ENCODE measurements at regions not wholly inside any gene's neighbourhood (a gene's known extent, or its start where the extent isn't known, plus 50 kb on each side); places are given as distances from the start of the nearest gene placed in this dataset.

DNA sequence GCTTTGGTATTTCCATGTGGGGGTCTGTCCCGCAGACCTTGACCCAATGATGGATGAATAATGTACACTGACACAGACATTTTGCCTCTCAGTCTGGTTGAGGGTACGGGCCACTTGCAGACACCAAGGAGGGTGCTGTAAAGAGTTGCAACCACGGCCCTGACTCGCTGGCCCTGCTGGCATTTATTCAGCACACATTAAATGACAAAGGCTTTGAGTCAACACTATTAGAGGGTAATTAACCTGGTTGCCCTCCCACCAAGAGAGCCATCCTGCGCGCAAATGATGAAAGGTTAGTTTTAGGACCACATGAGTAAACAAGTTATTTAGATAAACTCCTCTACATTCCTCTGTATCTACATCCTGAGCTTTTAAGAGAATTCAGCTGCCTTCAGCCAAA is 308.9 kb upstream of the MMS22L start:
- no peak for DNase-seq
- no peak for ATAC-seq (ENCODE audit: low read depth in 2 of 2)
- H3K4me1 ChIP-seq (ENCODE audit: control insufficient read depth, insufficient read depth, low read length, poor library complexity, severe bottlenecking): no peaks in the 10 kb centered on the region
- Mint-ChIP-seq H3K27me3 (no peaks in the 10 kb centered on the region), H3K4me1 (no peaks in the 10 kb centered on the region), H3K36me3 (no peaks in the 10 kb centered on the region), H3K27ac (no peak overlapping the region), H3K4me3 (no peak overlapping the region), H3K9me3 (peaks cover 0 to 6% (median 2%) of the 10 kb centered on the region in 7 donors)
- H3K27me3 ChIP-seq (ENCODE audit: control insufficient read depth, insufficient read depth, low read length): no peaks in the 10 kb centered on the region
- H3K9me3 ChIP-seq (ENCODE audit: control insufficient read depth in 2 of 2, low read length in 2 of 2): no peaks in the 10 kb centered on the region
- H3K4me3 ChIP-seq (ENCODE audit: low read depth, low read length): no peak overlapping the region
- no peaks in the 10 kb centered on the region for H3K36me3 ChIP-seq (ENCODE audit: control insufficient read depth, insufficient read depth, low read length)
- no peak overlapping the region for H3K27ac ChIP-seq (ENCODE audit: insufficient read depth, low read length, poor library complexity, severe bottlenecking)

DNA sequence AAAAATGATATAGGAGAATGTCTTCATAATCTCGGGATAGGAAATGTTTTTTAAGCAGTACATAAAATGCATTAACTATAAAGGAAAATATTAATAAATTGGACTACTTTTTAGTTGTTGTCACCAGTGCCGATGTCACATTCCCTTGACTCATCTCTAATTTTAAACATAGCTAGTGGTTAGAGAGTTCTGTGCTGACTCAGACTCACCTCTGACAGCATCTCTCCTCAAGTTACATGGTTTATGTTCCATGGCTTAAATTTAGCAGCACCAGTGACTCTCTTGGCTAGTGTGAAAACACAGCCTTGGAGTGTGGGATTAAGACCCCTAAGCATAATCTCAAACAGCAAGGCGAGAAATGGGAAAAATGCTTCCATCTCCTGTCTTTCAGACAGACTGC is 311.8 kb upstream of the MMS22L start:
- Histone ChIP-seq H3K27ac (ENCODE audit: insufficient read depth, low read length, poor library complexity, severe bottlenecking) (no peak overlapping the region), H3K4me3 (ENCODE audit: low read depth, low read length) (no peak overlapping the region), H3K9me3 (ENCODE audit: control insufficient read depth in 2 of 2, low read length in 2 of 2) (no peaks in the 10 kb centered on the region), H3K4me1 (ENCODE audit: control insufficient read depth, insufficient read depth, low read length, poor library complexity, severe bottlenecking) (no peaks in the 10 kb centered on the region), H3K27me3 (ENCODE audit: control insufficient read depth, insufficient read depth, low read length) (no peaks in the 10 kb centered on the region), H3K36me3 (ENCODE audit: control insufficient read depth, insufficient read depth, low read length) (no peaks in the 10 kb centered on the region)
- Mint-ChIP-seq H3K4me3 (no peak overlapping the region), H3K9me3 (peaks cover 0 to 10% (median 1%) of the 10 kb centered on the region in 7 donors), H3K4me1 (no peaks in the 10 kb centered on the region), H3K27ac (no peak overlapping the region), H3K36me3 (no peaks in the 10 kb centered on the region), H3K27me3 (no peaks in the 10 kb centered on the region)
- DNase-seq: no peak
- ATAC-seq (ENCODE audit: low read depth in 2 of 2): no peak

DNA sequence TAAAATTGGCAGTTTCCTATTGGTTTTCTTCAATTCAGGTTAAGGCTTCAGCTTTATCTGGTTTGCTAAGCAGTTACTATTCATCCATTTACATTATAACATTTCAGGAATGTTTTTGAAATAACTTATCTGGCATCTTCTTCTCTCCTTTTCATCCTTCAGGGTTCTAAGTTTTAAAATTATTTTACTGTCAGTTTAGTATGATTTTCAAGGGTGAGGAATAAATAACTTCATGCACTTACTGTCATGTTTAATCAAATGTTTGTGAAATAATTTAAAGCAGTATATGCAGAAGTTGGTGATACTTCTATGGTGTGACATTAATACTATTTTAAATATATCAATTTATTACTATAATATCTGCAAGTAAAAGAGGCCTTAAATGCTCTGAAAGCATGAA is 338.1 kb upstream of the MMS22L start:
- Mint-ChIP-seq H3K9me3 (peaks cover 0 to 16% (median 3%) of the 10 kb centered on the region in 7 donors), H3K4me1 (no peaks in the 10 kb centered on the region)
- H3K4me3 ChIP-seq (ENCODE audit: low read depth, low read length): no peak overlapping the region

DNA sequence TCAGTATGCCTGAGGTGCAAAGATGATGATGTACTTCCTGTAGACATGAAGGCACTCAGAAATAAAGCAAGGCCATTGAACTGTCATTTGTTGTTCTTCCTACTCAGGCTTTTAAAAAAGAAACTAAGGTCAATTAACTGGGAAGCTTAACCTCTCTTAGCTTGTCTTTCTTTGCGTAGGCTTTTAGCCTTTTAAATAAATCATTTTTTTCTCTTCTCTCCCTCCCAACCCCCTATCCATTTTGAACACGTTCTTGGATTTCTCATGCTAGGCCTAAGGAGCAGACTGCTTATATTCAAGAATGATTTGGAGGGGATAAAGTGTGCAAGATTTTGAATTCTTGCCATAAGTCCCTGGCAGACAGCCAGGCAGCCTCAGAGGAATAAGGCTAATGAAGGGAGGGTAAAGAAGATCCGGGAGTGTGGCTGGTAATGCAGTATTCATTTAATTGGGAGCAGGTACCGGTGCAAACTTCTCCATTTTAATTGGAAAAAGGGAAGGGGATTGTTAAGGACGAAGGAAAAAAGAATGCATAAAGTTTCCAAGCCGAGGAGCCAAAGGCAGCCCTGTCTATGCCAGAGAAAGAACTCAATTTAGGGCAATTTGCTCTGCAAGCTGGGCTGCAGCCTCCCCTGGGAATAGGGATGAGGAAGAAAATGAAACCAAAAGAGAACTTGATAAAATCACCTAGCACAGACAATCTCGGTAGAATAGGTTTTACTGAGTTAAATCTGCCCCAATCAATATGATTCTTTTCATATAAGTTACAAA is 343.8 kb upstream of the MMS22L start:
- no peaks in the 10 kb centered on the region for H3K27me3 Mint-ChIP-seq
- H3K4me1 ChIP-seq (ENCODE audit: control insufficient read depth, insufficient read depth, low read length, poor library complexity, severe bottlenecking): no peaks in the 10 kb centered on the region
- H3K27ac ChIP-seq (ENCODE audit: insufficient read depth, low read length, poor library complexity, severe bottlenecking): no peak overlapping the region
- no peaks in the 10 kb centered on the region for H3K36me3 Mint-ChIP-seq
- H3K4me1 Mint-ChIP-seq: no peaks in the 10 kb centered on the region
- no peaks in the 10 kb centered on the region for H3K36me3 ChIP-seq (ENCODE audit: control insufficient read depth, insufficient read depth, low read length)
- no peak overlapping the region for H3K4me3 Mint-ChIP-seq
- DNase-seq (no peak), ATAC-seq (ENCODE audit: low read depth in 2 of 2) (no peak)
- H3K9me3 Mint-ChIP-seq: peaks cover 0 to 5% (median 1%) of the 10 kb centered on the region in 7 donors
- H3K27ac Mint-ChIP-seq: no peak overlapping the region
- H3K4me3 ChIP-seq (ENCODE audit: low read depth, low read length): no peak overlapping the region
- no peaks in the 10 kb centered on the region for H3K9me3 ChIP-seq (ENCODE audit: control insufficient read depth in 2 of 2, low read length in 2 of 2)
- no peaks in the 10 kb centered on the region for H3K27me3 ChIP-seq (ENCODE audit: control insufficient read depth, insufficient read depth, low read length)

More for the DNA sequence above, 338.1 kb upstream of the MMS22L start:
- no peaks in the 10 kb centered on the region for H3K36me3 Mint-ChIP-seq
- Histone ChIP-seq H3K27me3 (ENCODE audit: control insufficient read depth, insufficient read depth, low read length) (no peaks in the 10 kb centered on the region), H3K9me3 (ENCODE audit: control insufficient read depth in 2 of 2, low read length in 2 of 2) (no peaks in the 10 kb centered on the region), H3K36me3 (ENCODE audit: control insufficient read depth, insufficient read depth, low read length) (no peaks in the 10 kb centered on the region), H3K27ac (ENCODE audit: insufficient read depth, low read length, poor library complexity, severe bottlenecking) (no peak overlapping the region), H3K4me1 (ENCODE audit: control insufficient read depth, insufficient read depth, low read length, poor library complexity, severe bottlenecking) (no peaks in the 10 kb centered on the region)
- no peak overlapping the region for H3K4me3 Mint-ChIP-seq
- no peak overlapping the region for H3K27ac Mint-ChIP-seq
- ATAC-seq (ENCODE audit: low read depth in 2 of 2) (no peak), DNase-seq (no peak)
- H3K27me3 Mint-ChIP-seq: no peaks in the 10 kb centered on the region

DNA sequence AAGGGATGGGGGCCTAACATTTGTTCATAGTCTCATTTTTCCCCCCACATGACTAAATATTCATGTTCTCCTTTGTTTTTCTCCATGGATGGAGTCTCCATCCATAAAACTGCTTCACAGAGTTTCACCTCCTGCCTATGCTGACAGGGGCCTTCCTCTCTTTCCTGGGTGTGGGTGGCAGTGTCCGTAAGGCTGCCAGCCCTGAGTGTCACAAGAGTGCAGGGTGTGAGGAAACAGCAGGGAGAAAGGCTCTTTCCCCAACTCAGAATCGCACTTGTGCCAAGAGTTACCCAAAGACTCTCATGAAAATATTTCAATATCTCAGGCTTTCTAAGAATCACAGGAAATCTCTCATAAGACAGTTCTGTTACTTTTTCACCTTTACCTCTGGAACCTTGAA is 346.2 kb upstream of the MMS22L start:
- no peak overlapping the region for H3K4me3 ChIP-seq (ENCODE audit: low read depth, low read length)
- Mint-ChIP-seq H3K4me3 (no peak overlapping the region), H3K4me1 (no peaks in the 10 kb centered on the region), H3K27me3 (no peaks in the 10 kb centered on the region), H3K27ac (no peak overlapping the region), H3K9me3 (peaks cover 0 to 2% (median 0%) of the 10 kb centered on the region in 7 donors), H3K36me3 (no peaks in the 10 kb centered on the region)
- DNase-seq (no peak), ATAC-seq (ENCODE audit: low read depth in 2 of 2) (no peak)
- H3K36me3 ChIP-seq (ENCODE audit: control insufficient read depth, insufficient read depth, low read length): no peaks in the 10 kb centered on the region
- H3K27ac ChIP-seq (ENCODE audit: insufficient read depth, low read length, poor library complexity, severe bottlenecking): no peak overlapping the region
- H3K9me3 ChIP-seq (ENCODE audit: control insufficient read depth in 2 of 2, low read length in 2 of 2): no peaks in the 10 kb centered on the region
- H3K4me1 ChIP-seq (ENCODE audit: control insufficient read depth, insufficient read depth, low read length, poor library complexity, severe bottlenecking): no peaks in the 10 kb centered on the region
- H3K27me3 ChIP-seq (ENCODE audit: control insufficient read depth, insufficient read depth, low read length): no peaks in the 10 kb centered on the region

DNA sequence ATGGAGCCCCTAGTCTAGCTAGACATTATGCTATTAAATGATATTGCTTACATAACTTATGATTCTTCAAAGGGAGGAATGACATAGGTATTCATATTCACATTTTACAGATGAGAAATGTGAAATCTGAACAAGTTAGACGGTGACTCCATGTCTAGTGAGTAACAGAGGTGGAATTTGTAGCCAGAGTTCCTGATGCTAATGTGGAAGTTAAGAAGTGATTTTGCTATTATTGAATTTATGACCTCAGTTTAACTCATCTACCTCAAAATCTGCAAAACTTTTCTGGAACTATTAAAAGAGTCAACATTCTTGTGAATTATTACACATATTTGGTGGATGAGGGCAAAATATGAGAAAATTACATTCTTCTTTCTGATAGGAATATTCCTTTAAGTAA is 347.6 kb upstream of the MMS22L start:
- Histone ChIP-seq H3K27me3 (ENCODE audit: control insufficient read depth, insufficient read depth, low read length) (no peaks in the 10 kb centered on the region), H3K36me3 (ENCODE audit: control insufficient read depth, insufficient read depth, low read length) (no peaks in the 10 kb centered on the region), H3K4me1 (ENCODE audit: control insufficient read depth, insufficient read depth, low read length, poor library complexity, severe bottlenecking) (no peaks in the 10 kb centered on the region), H3K27ac (ENCODE audit: insufficient read depth, low read length, poor library complexity, severe bottlenecking) (no peak overlapping the region), H3K9me3 (ENCODE audit: control insufficient read depth in 2 of 2, low read length in 2 of 2) (no peaks in the 10 kb centered on the region), H3K4me3 (ENCODE audit: low read depth, low read length) (no peak overlapping the region)
- peaks cover 0 to 2% (median 0%) of the 10 kb centered on the region in 7 donors for H3K9me3 Mint-ChIP-seq
- H3K27me3 Mint-ChIP-seq: no peaks in the 10 kb centered on the region
- no peak for ATAC-seq (ENCODE audit: low read depth in 2 of 2)
- no peaks in the 10 kb centered on the region for H3K36me3 Mint-ChIP-seq
- no peak overlapping the region for H3K27ac Mint-ChIP-seq
- no peak overlapping the region for H3K4me3 Mint-ChIP-seq
- no peak for DNase-seq
- H3K4me1 Mint-ChIP-seq: no peaks in the 10 kb centered on the region

DNA sequence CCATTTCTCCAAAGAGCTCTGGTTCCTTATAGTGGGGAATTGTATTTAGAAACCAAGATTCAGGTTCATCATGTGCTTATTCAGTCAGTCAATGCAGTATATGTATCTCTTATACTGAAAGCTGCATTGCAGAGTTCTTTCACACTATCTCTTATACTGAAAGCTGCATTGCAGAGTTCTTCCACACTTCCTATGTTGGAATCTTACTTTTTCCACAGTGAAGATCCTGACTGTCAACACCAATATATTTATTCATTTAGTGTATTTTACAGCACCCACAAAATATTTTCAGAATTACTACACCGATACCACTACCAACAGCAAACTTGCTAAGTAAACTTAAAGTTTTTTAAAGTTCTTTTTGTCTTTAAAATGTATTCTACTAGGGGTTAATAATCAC is 349.3 kb upstream of the MMS22L start:
- no peak overlapping the region for H3K4me3 Mint-ChIP-seq
- Histone ChIP-seq H3K27ac (ENCODE audit: insufficient read depth, low read length, poor library complexity, severe bottlenecking) (no peak overlapping the region), H3K36me3 (ENCODE audit: control insufficient read depth, insufficient read depth, low read length) (no peaks in the 10 kb centered on the region), H3K9me3 (ENCODE audit: control insufficient read depth in 2 of 2, low read length in 2 of 2) (no peaks in the 10 kb centered on the region), H3K4me1 (ENCODE audit: control insufficient read depth, insufficient read depth, low read length, poor library complexity, severe bottlenecking) (no peaks in the 10 kb centered on the region), H3K4me3 (ENCODE audit: low read depth, low read length) (no peak overlapping the region), H3K27me3 (ENCODE audit: control insufficient read depth, insufficient read depth, low read length) (no peaks in the 10 kb centered on the region)
- no peaks in the 10 kb centered on the region for H3K27me3 Mint-ChIP-seq
- DNase-seq (no peak), ATAC-seq (ENCODE audit: low read depth in 2 of 2) (no peak)
- no peak overlapping the region for H3K27ac Mint-ChIP-seq
- H3K9me3 Mint-ChIP-seq: peaks cover 0 to 6% (median 1%) of the 10 kb centered on the region in 7 donors
- no peaks in the 10 kb centered on the region for H3K4me1 Mint-ChIP-seq
- H3K36me3 Mint-ChIP-seq: no peaks in the 10 kb centered on the region

DNA sequence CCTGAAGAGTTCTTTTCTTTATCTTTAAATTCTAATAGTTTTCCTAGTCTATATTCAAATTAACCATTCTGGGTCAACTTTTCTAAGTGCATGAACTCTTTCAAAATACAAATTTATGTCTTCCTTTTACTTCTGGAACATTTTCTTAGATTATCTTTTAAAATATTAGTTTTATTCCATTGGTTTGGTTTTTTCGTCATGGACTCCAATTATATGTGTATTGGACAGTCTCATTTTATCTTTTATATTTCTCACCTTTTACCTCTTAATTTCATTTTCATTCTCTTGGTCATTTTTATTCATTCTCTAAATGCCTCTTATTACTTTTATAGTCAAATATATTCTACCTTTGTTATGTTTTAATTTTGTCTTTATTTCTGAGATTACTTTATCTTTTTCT is 356.7 kb upstream of the MMS22L start:
- DNase-seq (no peak), ATAC-seq (ENCODE audit: low read depth in 2 of 2) (no peak)
- H3K4me1 ChIP-seq (ENCODE audit: control insufficient read depth, insufficient read depth, low read length, poor library complexity, severe bottlenecking): no peaks in the 10 kb centered on the region
- no peaks in the 10 kb centered on the region for H3K27me3 Mint-ChIP-seq
- peaks cover 0 to 23% (median under 1%) of the 10 kb centered on the region in 7 donors for H3K9me3 Mint-ChIP-seq
- H3K36me3 Mint-ChIP-seq: no peaks in the 10 kb centered on the region
- H3K4me3 Mint-ChIP-seq: no peak overlapping the region
- no peak overlapping the region for H3K4me3 ChIP-seq (ENCODE audit: low read depth, low read length)
- H3K4me1 Mint-ChIP-seq: no peaks in the 10 kb centered on the region
- H3K27ac ChIP-seq (ENCODE audit: insufficient read depth, low read length, poor library complexity, severe bottlenecking): no peak overlapping the region
- no peaks in the 10 kb centered on the region for H3K9me3 ChIP-seq (ENCODE audit: control insufficient read depth in 2 of 2, low read length in 2 of 2)
- no peak overlapping the region for H3K27ac Mint-ChIP-seq
- H3K36me3 ChIP-seq (ENCODE audit: control insufficient read depth, insufficient read depth, low read length): no peaks in the 10 kb centered on the region
- no peaks in the 10 kb centered on the region for H3K27me3 ChIP-seq (ENCODE audit: control insufficient read depth, insufficient read depth, low read length)

Measured in CD4-positive, CD25-positive, alpha-beta regulatory T cell (primary cell).